Skeletal muscle tissue (tissue), 3 donors: ENCODE measurements at regions not wholly inside any gene's neighbourhood (a gene's known extent, or its start where the extent isn't known, plus 50 kb on each side); places are given as distances from the start of the nearest gene placed in this dataset.

Experiments
- H3K27ac ChIP-seq: one replicate; pipeline ENCODE4 v1.7.0; 2013; ENCODE audit warnings: mild to moderate bottlenecking, low read depth, low read length, inconsistent platforms
- H3K27me3 ChIP-seq, 3 donors: one replicate each; pipeline ENCODE4 v1.7.0; 2013; ENCODE audit warnings: low read length in 3 of 3; ENCODE audit not compliant: control insufficient read depth in 3 of 3, insufficient read depth in 3 of 3
- H3K36me3 ChIP-seq, 3 donors: one replicate each; pipeline ENCODE4 v1.7.0; 2013; ENCODE audit warnings: low read length in 3 of 3; ENCODE audit not compliant: control insufficient read depth in 3 of 3, insufficient read depth in 3 of 3
- H3K4me1 ChIP-seq, 3 donors: one replicate each; pipeline ENCODE4 v1.7.0; 2013; ENCODE audit warnings: low read length in 3 of 3, mild to moderate bottlenecking in 3 of 3; ENCODE audit not compliant: control insufficient read depth in 3 of 3, insufficient read depth in 3 of 3
- H3K4me3 ChIP-seq, 3 donors: one replicate each; pipeline ENCODE4 v1.7.0; 2013; ENCODE audit warnings: low read length in 3 of 3
- H3K9ac ChIP-seq, 3 donors: one replicate each; pipeline ENCODE4 v1.7.0; 2013; ENCODE audit warnings: low read length in 3 of 3, mild to moderate bottlenecking in 3 of 3, moderate library complexity in 2 of 3, low read depth in 1 of 3
- H3K9me3 ChIP-seq, 3 donors: one replicate each; pipeline ENCODE4 v1.7.0; 2013; ENCODE audit warnings: low read length in 3 of 3; ENCODE audit not compliant: control insufficient read depth in 3 of 3
- donor health status: Osteomylitis.

GRCh38 chr7:3094701-3095445, 51.2 kb upstream of the CARD11 start:
- Histone ChIP-seq H3K36me3 (no peaks in the 10 kb centered on the region), H3K27me3 (no peaks in the 10 kb centered on the region), H3K9me3 (no peaks in the 10 kb centered on the region), H3K27ac (no peak overlapping the region), H3K4me3 (no peak overlapping the region), H3K4me1 (no peaks in the 10 kb centered on the region), H3K9ac (no peak overlapping the region)

- no peak overlapping the region for H3K9ac ChIP-seq
- no peak overlapping the region for H3K27ac ChIP-seq
- H3K36me3 ChIP-seq = no peaks in the 10 kb centered on the region
- peaks cover 0 to 4% (median 0%) of the 10 kb centered on the region in 3 donors for H3K9me3 ChIP-seq
- H3K27me3 ChIP-seq = no peaks in the 10 kb centered on the region
- H3K4me3 ChIP-seq = no peak overlapping the region
- H3K4me1 ChIP-seq = no peaks in the 10 kb centered on the region
These were observed 54.1 kb upstream of the CARD11 start for GRCh38 chr7:3097734-3098133.

- Histone ChIP-seq H3K4me1 (no peaks in the 10 kb centered on the region), H3K27me3 (no peaks in the 10 kb centered on the region), H3K9me3 (peaks cover 0 to 4% (median 4%) of the 10 kb centered on the region in 3 donors), H3K27ac (no peak overlapping the region), H3K4me3 (no peak overlapping the region), H3K36me3 (no peaks in the 10 kb centered on the region), H3K9ac (no peak overlapping the region)
These were observed 58.5 kb upstream of the CARD11 start for GRCh38 chr7:3102159-3102558.

- H3K9ac ChIP-seq = no peak overlapping the region
- H3K9me3 ChIP-seq = peaks cover 0 to 4% (median 4%) of the 10 kb centered on the region in 3 donors
- no peak overlapping the region for H3K4me3 ChIP-seq
- H3K36me3 ChIP-seq = no peaks in the 10 kb centered on the region
- no peak overlapping the region for H3K27ac ChIP-seq
- no peaks in the 10 kb centered on the region for H3K4me1 ChIP-seq
- H3K27me3 ChIP-seq = no peaks in the 10 kb centered on the region
These were observed 60.1 kb upstream of the CARD11 start for GRCh38 chr7:3103614-3104398.

- Histone ChIP-seq H3K9me3 (peaks cover 0 to 4% (median 0%) of the 10 kb centered on the region in 3 donors), H3K27ac (no peak overlapping the region), H3K4me1 (no peaks in the 10 kb centered on the region), H3K9ac (no peak overlapping the region), H3K4me3 (no peak overlapping the region), H3K36me3 (no peaks in the 10 kb centered on the region), H3K27me3 (no peaks in the 10 kb centered on the region)
These were observed 62.2 kb upstream of the CARD11 start for GRCh38 chr7:3105856-3106255.

- Histone ChIP-seq H3K27ac (no peak overlapping the region), H3K9me3 (peaks cover 0 to 4% (median 0%) of the 10 kb centered on the region in 3 donors), H3K36me3 (no peaks in the 10 kb centered on the region), H3K9ac (no peak overlapping the region), H3K27me3 (no peaks in the 10 kb centered on the region), H3K4me1 (no peaks in the 10 kb centered on the region), H3K4me3 (no peak overlapping the region)
These were observed 62.7 kb upstream of the CARD11 start for GRCh38 chr7:3106361-3106826.

- H3K4me3 ChIP-seq = no peak overlapping the region
- peaks cover 0 to 4% (median 0%) of the 10 kb centered on the region in 3 donors for H3K9me3 ChIP-seq
- H3K27ac ChIP-seq = no peak overlapping the region
These were observed 63.6 kb upstream of the CARD11 start for GRCh38 chr7:3107228-3107763.

GRCh38 chr7:3107889-3108570, 64.4 kb upstream of the CARD11 start:
- Histone ChIP-seq H3K4me1 (no peaks in the 10 kb centered on the region), H3K9me3 (peaks cover 0 to 4% (median 4%) of the 10 kb centered on the region in 3 donors)

More at GRCh38 chr7:3107228-3107763, 63.6 kb upstream of the CARD11 start:
- Histone ChIP-seq H3K4me1 (no peaks in the 10 kb centered on the region), H3K9ac (no peak overlapping the region), H3K27me3 (no peaks in the 10 kb centered on the region), H3K36me3 (no peaks in the 10 kb centered on the region)

GRCh38 chr7:3109311-3109915, 65.7 kb upstream of the CARD11 start:
- Histone ChIP-seq H3K9ac (no peak overlapping the region), H3K27ac (no peak overlapping the region), H3K4me1 (no peaks in the 10 kb centered on the region), H3K27me3 (peaks cover 0 to 2% (median 0%) of the 10 kb centered on the region in 3 donors), H3K36me3 (no peaks in the 10 kb centered on the region), H3K4me3 (no peak overlapping the region), H3K9me3 (peaks cover 2 to 8% (median 8%) of the 10 kb centered on the region in 3 donors)

More at GRCh38 chr7:3107889-3108570, 64.4 kb upstream of the CARD11 start:
- Histone ChIP-seq H3K9ac (no peak overlapping the region), H3K27me3 (peaks cover 0 to 2% (median 0%) of the 10 kb centered on the region in 3 donors), H3K4me3 (no peak overlapping the region), H3K27ac (no peak overlapping the region), H3K36me3 (no peaks in the 10 kb centered on the region)
